Panc1 (cell line): ENCODE measurements at regions not wholly inside any gene's neighbourhood (a gene's known extent, or its start where the extent isn't known, plus 50 kb on each side); places are given as distances from the start of the nearest gene placed in this dataset.

ENCODE experiments used
- ATAC-seq: fragments of 200-7000 bp; cut with Tn5 transposase; 2 replicates; pipeline ENCODE4 v1.9.1; 2020; ENCODE audit warnings: mild to moderate bottlenecking, moderate library complexity
- BruUV-seq: library from RNA; stranded (reverse); fragments of 400-500 nt; replicated peaks from 2 replicates; lab custom pipeline; 2021; lab: Mats Ljungman, UMichigan
- CTCF ChIA-PET: fragments of 300-600 bp; sonication (Branson Sonifier 250); formaldehyde crosslinking; loops from one replicate; lab custom pipeline; 2022; ENCODE audit warnings: antibody characterized with exemption; lab: Charles Lee
- POLR2A ChIA-PET: fragments of 300-600 bp; sonication (Branson Sonifier 250); formaldehyde crosslinking; loops from one replicate; lab custom pipeline; 2022; ENCODE audit warnings: antibody characterized with exemption; lab: Charles Lee
- DNase-seq: peaks from one replicate; pipeline ENCODE4 v3.0.0-alpha.2; 2010; ENCODE audit warnings: low read depth, low spot score
- H3K27ac ChIP-seq: 2 replicates; pipeline ENCODE4 v1.5.1; 2011; ENCODE audit warnings: mild to moderate bottlenecking, low read length, inconsistent platforms
- H3K27me3 ChIP-seq: fragments of 200-500 bp; sonication (Bioruptor generic); 2 replicates; pipeline ENCODE4 v1.6.0; 2014; ENCODE audit warnings: low read length, inconsistent platforms; ENCODE audit not compliant: control insufficient read depth, insufficient read depth
- H3K36me3 ChIP-seq: fragments of 200-500 bp; sonication (Bioruptor generic); 2 replicates; pipeline ENCODE4 v1.5.1; 2014; ENCODE audit warnings: inconsistent platforms, mild to moderate bottlenecking, low read length, moderate library complexity; ENCODE audit not compliant: control insufficient read depth, insufficient read depth
- H3K4me1 ChIP-seq: 2 replicates; pipeline ENCODE4 v1.5.1; 2011; ENCODE audit warnings: inconsistent platforms, mild to moderate bottlenecking, low read length, moderate library complexity; ENCODE audit not compliant: control insufficient read depth, insufficient read depth
- H3K4me3 ChIP-seq, 2 experiments: 2 replicates each; pipeline ENCODE4 v1.5.1; 2011 to 2012; ENCODE audit warnings: low read depth in 2 of 2, low read length in 2 of 2, mild to moderate bottlenecking in 2 of 2, inconsistent platforms in 1 of 2, moderate library complexity in 1 of 2
- H3K9me3 ChIP-seq: fragments of 200-500 bp; sonication (Bioruptor generic); 2 replicates; pipeline ENCODE4 v1.5.1; 2014; ENCODE audit warnings: low read depth, mild to moderate bottlenecking, inconsistent platforms, low read length, moderate library complexity; ENCODE audit not compliant: control insufficient read depth, insufficient read depth
- POLR2AphosphoS5 ChIP-seq: IDR thresholded peaks from 2 replicates; pipeline ENCODE4 v1.6.1; 2012; ENCODE audit warnings: mild to moderate bottlenecking, low read depth, low read length, moderate library complexity
- SIN3A ChIP-seq: IDR thresholded peaks from 2 replicates; pipeline ENCODE4 v1.6.1; 2012; ENCODE audit warnings: low read depth, mild to moderate bottlenecking, low read length, moderate library complexity, borderline replicate concordance; ENCODE audit not compliant: insufficient read depth
- TCF7L2 ChIP-seq: IDR thresholded peaks from 2 replicates; pipeline ENCODE4 v1.6.1; 2011; ENCODE audit warnings: mild to moderate bottlenecking, low read depth, low read length, inconsistent platforms
- in situ Hi-C: cut with HindIII; loops from 2 replicates; pipeline ENCODE4 v1.10.0; 2016; ENCODE audit warnings: low sequenced_read_pairs, low pct_unique_long_range_greater_than_20kb
- intact Hi-C: fragments of 100-400 bp; cut with micrococcal nuclease; formaldehyde crosslinking; loops from one replicate; pipeline ENCODE4 v1.10.0; 2022; ENCODE audit not compliant: unreplicated experiment
- TF ChIP-seq, protein P1 (sequence below): fragments of 450-650 bp; IDR thresholded peaks from 2 replicates; pipeline ENCODE4 v1.5.1; 2017; ENCODE audit warnings: mild to moderate bottlenecking
- TF ChIP-seq, protein P2 (sequence below), 2 experiments: IDR thresholded peaks; 2 replicates each; pipeline ENCODE4 v1.6.1; 2011 to 2012; ENCODE audit warnings: low read depth in 2 of 2, control low read depth in 1 of 2, low read length in 1 of 2, mild to moderate bottlenecking in 1 of 2, moderate library complexity in 1 of 2; ENCODE audit not compliant: insufficient read depth in 1 of 2

DNA sequence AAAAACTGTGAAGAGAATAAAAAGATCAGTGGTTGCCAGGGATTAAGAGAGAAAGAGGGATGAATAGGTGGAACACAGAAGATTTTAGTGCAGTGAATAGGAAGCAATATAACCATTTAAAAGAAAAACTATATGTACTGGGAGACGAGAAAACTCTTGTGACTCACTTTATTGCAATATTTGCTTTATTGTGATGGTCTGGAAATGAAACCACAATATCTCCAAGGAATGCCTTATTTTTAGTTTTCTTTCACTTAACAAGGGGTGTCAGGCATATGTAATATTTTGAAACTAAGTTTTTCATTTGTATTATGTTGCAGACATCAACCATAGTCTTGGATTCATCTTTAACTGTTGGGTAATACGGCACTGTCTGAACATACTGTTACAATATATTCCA is 1308.2 kb downstream of the PCDH9 start:
- CTCF ChIA-PET = no interaction called here
- no TSS peak for BruUV-seq
- in situ Hi-C loops (no loop called here), intact Hi-C loops (no loop called here)
- no peak for TF ChIP-seq POLR2AphosphoS5
- TF ChIP-seq, protein P1, sequence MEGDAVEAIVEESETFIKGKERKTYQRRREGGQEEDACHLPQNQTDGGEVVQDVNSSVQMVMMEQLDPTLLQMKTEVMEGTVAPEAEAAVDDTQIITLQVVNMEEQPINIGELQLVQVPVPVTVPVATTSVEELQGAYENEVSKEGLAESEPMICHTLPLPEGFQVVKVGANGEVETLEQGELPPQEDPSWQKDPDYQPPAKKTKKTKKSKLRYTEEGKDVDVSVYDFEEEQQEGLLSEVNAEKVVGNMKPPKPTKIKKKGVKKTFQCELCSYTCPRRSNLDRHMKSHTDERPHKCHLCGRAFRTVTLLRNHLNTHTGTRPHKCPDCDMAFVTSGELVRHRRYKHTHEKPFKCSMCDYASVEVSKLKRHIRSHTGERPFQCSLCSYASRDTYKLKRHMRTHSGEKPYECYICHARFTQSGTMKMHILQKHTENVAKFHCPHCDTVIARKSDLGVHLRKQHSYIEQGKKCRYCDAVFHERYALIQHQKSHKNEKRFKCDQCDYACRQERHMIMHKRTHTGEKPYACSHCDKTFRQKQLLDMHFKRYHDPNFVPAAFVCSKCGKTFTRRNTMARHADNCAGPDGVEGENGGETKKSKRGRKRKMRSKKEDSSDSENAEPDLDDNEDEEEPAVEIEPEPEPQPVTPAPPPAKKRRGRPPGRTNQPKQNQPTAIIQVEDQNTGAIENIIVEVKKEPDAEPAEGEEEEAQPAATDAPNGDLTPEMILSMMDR = no peak
- TF ChIP-seq TCF7L2 = no peak
- TF ChIP-seq SIN3A = no peak
- TF ChIP-seq, protein P2, sequence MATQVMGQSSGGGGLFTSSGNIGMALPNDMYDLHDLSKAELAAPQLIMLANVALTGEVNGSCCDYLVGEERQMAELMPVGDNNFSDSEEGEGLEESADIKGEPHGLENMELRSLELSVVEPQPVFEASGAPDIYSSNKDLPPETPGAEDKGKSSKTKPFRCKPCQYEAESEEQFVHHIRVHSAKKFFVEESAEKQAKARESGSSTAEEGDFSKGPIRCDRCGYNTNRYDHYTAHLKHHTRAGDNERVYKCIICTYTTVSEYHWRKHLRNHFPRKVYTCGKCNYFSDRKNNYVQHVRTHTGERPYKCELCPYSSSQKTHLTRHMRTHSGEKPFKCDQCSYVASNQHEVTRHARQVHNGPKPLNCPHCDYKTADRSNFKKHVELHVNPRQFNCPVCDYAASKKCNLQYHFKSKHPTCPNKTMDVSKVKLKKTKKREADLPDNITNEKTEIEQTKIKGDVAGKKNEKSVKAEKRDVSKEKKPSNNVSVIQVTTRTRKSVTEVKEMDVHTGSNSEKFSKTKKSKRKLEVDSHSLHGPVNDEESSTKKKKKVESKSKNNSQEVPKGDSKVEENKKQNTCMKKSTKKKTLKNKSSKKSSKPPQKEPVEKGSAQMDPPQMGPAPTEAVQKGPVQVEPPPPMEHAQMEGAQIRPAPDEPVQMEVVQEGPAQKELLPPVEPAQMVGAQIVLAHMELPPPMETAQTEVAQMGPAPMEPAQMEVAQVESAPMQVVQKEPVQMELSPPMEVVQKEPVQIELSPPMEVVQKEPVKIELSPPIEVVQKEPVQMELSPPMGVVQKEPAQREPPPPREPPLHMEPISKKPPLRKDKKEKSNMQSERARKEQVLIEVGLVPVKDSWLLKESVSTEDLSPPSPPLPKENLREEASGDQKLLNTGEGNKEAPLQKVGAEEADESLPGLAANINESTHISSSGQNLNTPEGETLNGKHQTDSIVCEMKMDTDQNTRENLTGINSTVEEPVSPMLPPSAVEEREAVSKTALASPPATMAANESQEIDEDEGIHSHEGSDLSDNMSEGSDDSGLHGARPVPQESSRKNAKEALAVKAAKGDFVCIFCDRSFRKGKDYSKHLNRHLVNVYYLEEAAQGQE (IDR thresholded peaks at IDR 0.05; ENCODE audit: insufficient read depth in 1 of 2, low read depth in 2 of 2, low read length in 1 of 2) = no peak
- no peaks in the 10 kb centered on the region for H3K9me3 ChIP-seq
- ATAC-seq (no peak), DNase-seq (no peak)
- H3K4me3 ChIP-seq = no peak overlapping the region
- H3K27me3 ChIP-seq = no peaks in the 10 kb centered on the region
- H3K36me3 ChIP-seq = no peaks in the 10 kb centered on the region
- POLR2A ChIA-PET = no interaction called here
- H3K27ac ChIP-seq = no peak overlapping the region
- no peaks in the 10 kb centered on the region for H3K4me1 ChIP-seq

DNA sequence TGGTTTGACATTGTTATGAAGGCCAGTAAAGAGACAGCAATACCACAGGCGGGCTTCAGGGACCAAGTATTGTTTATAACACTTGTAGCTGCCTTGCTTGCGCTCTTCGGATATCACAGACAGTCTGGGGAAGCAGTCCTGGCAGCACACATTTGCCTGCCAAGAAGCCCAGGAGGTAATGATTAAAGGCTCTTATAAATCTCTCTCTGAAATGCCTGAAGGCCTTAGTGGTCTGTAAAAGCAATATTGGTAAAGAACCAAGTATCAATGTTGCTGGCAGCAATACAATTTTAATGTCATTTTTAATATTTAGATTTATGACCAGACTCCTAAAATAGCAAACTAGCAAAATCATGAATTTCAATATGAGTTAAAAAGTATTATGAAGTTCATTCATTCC is 1312.4 kb downstream of the PCDH9 start:
- Histone ChIP-seq H3K9me3 (no peaks in the 10 kb centered on the region), H3K4me1 (no peaks in the 10 kb centered on the region), H3K27me3 (no peaks in the 10 kb centered on the region), H3K36me3 (no peaks in the 10 kb centered on the region), H3K27ac (no peak overlapping the region), H3K4me3 (no peak overlapping the region)
- POLR2A ChIA-PET = no interaction called here
- CTCF ChIA-PET = no interaction called here
- in situ Hi-C loops = no loop called here
- intact Hi-C loops = no loop called here
- DNase-seq (no peak), ATAC-seq (no peak)
- TF ChIP-seq POLR2AphosphoS5 (no peak), SIN3A (no peak), TCF7L2 (no peak)
- TF ChIP-seq, protein P2 (IDR thresholded peaks at IDR 0.05; ENCODE audit: insufficient read depth in 1 of 2, low read depth in 2 of 2, low read length in 1 of 2) = no peak
- TF ChIP-seq, protein P1 = no peak
- no TSS peak for BruUV-seq
